HL-60 (cell line): ENCODE measurements at regions not wholly inside any gene's neighbourhood (a gene's known extent, or its start where the extent isn't known, plus 50 kb on each side); places are given as distances from the start of the nearest gene placed in this dataset.

Source experiments
- GABPA ChIP-seq: IDR thresholded peaks from 2 replicates; pipeline ENCODE4 v1.6.1; 2012; ENCODE audit warnings: low read depth
- POLR2AphosphoS5 ChIP-seq: IDR thresholded peaks from 2 replicates; pipeline ENCODE4 v1.6.1; 2012; ENCODE audit warnings: low read depth
- TF ChIP-seq, protein P1 (sequence below): IDR thresholded peaks from one replicate; pipeline ENCODE4 v1.5.1; 2011; ENCODE audit warnings: low read length, control low read depth, inconsistent platforms; ENCODE audit not compliant: insufficient read depth

GRCh38 chr3:153911116-153911515, 210.1 kb upstream of the ARHGEF26 start:
- TF ChIP-seq GABPA (no peak), POLR2AphosphoS5 (no peak)
- TF ChIP-seq, protein P1, sequence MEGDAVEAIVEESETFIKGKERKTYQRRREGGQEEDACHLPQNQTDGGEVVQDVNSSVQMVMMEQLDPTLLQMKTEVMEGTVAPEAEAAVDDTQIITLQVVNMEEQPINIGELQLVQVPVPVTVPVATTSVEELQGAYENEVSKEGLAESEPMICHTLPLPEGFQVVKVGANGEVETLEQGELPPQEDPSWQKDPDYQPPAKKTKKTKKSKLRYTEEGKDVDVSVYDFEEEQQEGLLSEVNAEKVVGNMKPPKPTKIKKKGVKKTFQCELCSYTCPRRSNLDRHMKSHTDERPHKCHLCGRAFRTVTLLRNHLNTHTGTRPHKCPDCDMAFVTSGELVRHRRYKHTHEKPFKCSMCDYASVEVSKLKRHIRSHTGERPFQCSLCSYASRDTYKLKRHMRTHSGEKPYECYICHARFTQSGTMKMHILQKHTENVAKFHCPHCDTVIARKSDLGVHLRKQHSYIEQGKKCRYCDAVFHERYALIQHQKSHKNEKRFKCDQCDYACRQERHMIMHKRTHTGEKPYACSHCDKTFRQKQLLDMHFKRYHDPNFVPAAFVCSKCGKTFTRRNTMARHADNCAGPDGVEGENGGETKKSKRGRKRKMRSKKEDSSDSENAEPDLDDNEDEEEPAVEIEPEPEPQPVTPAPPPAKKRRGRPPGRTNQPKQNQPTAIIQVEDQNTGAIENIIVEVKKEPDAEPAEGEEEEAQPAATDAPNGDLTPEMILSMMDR, result no peak
